ENCODE measurements at regions not wholly inside any gene's neighbourhood (a gene's known extent, or its start where the extent isn't known, plus 50 kb on each side); places are given as distances from the start of the nearest gene placed in this dataset.

- no peak overlapping the region for H3K4me3 ChIP-seq (ENCODE audit: low read length)
- H3K27ac ChIP-seq (ENCODE audit: low read length): no peak overlapping the region
- peaks cover 4% of the 10 kb centered on the region for H3K9me3 ChIP-seq (ENCODE audit: control insufficient read depth, low read depth, low read length)
- H3K4me1 ChIP-seq (ENCODE audit: control insufficient read depth, insufficient read depth, low read length): peaks cover 21% of the 10 kb centered on the region
- H3K27me3 ChIP-seq (ENCODE audit: control insufficient read depth, insufficient read depth, low read length): no peaks in the 10 kb centered on the region
- peak in 1 of 2 donors; percentile 40 for DNase-seq
- H3K36me3 ChIP-seq (ENCODE audit: control insufficient read depth, insufficient read depth, low read length): no peaks in the 10 kb centered on the region
- no CpG with 5 or more reads among the region's 7 CpGs for WGBS (ENCODE audit: insufficient coverage, low lambda C conversion rate)
Measured at GRCh38 chr7:80563561-80564327, 51.9 kb upstream of the GNAT3 start.

- H3K4me3 ChIP-seq (ENCODE audit: low read length): no peak overlapping the region
- H3K27ac ChIP-seq (ENCODE audit: low read length): no peak overlapping the region
- H3K9me3 ChIP-seq (ENCODE audit: control insufficient read depth, low read depth, low read length): peaks cover 4% of the 10 kb centered on the region
- no CpG with 5 or more reads among the region's 3 CpGs for WGBS (ENCODE audit: insufficient coverage, low lambda C conversion rate)
- H3K27me3 ChIP-seq (ENCODE audit: control insufficient read depth, insufficient read depth, low read length): no peaks in the 10 kb centered on the region
- H3K4me1 ChIP-seq (ENCODE audit: control insufficient read depth, insufficient read depth, low read length): peaks cover 21% of the 10 kb centered on the region
- H3K36me3 ChIP-seq (ENCODE audit: control insufficient read depth, insufficient read depth, low read length): no peaks in the 10 kb centered on the region
- no peak for DNase-seq
Measured at GRCh38 chr7:80565554-80565953, 53.7 kb upstream of the GNAT3 start.

GRCh38 chr7:80581486-80582260, 56.8 kb upstream of the CD36 start:
- WGBS (ENCODE audit: insufficient coverage, low lambda C conversion rate): 100% methylated on average over 4 of the region's 4 CpGs
- Histone ChIP-seq H3K27ac (ENCODE audit: low read length) (no peak overlapping the region), H3K9me3 (ENCODE audit: control insufficient read depth, low read depth, low read length) (no peaks in the 10 kb centered on the region), H3K4me1 (ENCODE audit: control insufficient read depth, insufficient read depth, low read length) (peaks cover 8% of the 10 kb centered on the region), H3K27me3 (ENCODE audit: control insufficient read depth, insufficient read depth, low read length) (no peaks in the 10 kb centered on the region), H3K36me3 (ENCODE audit: control insufficient read depth, insufficient read depth, low read length) (no peaks in the 10 kb centered on the region), H3K4me3 (ENCODE audit: low read length) (no peak overlapping the region)
- peak; percentile 46 to 49 for DNase-seq

- WGBS (ENCODE audit: insufficient coverage, low lambda C conversion rate): 100% methylated on average over 1 of the region's 2 CpGs
Measured at GRCh38 chr7:80583901-80584300, 54.5 kb upstream of the CD36 start.

GRCh38 chr7:80584778-80585177, 53.7 kb upstream of the CD36 start:
- H3K27me3 ChIP-seq (ENCODE audit: control insufficient read depth, insufficient read depth, low read length): no peaks in the 10 kb centered on the region
- peak overlapping the region; percentile 51 for H3K27ac ChIP-seq (ENCODE audit: low read length)
- H3K4me1 ChIP-seq (ENCODE audit: control insufficient read depth, insufficient read depth, low read length): peaks cover 8% of the 10 kb centered on the region
- no peaks in the 10 kb centered on the region for H3K36me3 ChIP-seq (ENCODE audit: control insufficient read depth, insufficient read depth, low read length)
- H3K9me3 ChIP-seq (ENCODE audit: control insufficient read depth, low read depth, low read length): no peaks in the 10 kb centered on the region
- DNase-seq: peak; percentile 79 to 91
- no peak overlapping the region for H3K4me3 ChIP-seq (ENCODE audit: low read length)

More at GRCh38 chr7:80583901-80584300, 54.5 kb upstream of the CD36 start:
- Histone ChIP-seq H3K4me3 (ENCODE audit: low read length) (no peak overlapping the region), H3K36me3 (ENCODE audit: control insufficient read depth, insufficient read depth, low read length) (no peaks in the 10 kb centered on the region), H3K27ac (ENCODE audit: low read length) (peak overlapping the region; percentile 45), H3K27me3 (ENCODE audit: control insufficient read depth, insufficient read depth, low read length) (no peaks in the 10 kb centered on the region), H3K4me1 (ENCODE audit: control insufficient read depth, insufficient read depth, low read length) (peaks cover 8% of the 10 kb centered on the region), H3K9me3 (ENCODE audit: control insufficient read depth, low read depth, low read length) (no peaks in the 10 kb centered on the region)
- DNase-seq: no peak

GRCh38 chr7:80587538-80587937, 50.9 kb upstream of the CD36 start:
- WGBS (ENCODE audit: insufficient coverage, low lambda C conversion rate): 60% methylated on average over 1 of the region's 1 CpG
- Histone ChIP-seq H3K4me3 (ENCODE audit: low read length) (no peak overlapping the region), H3K9me3 (ENCODE audit: control insufficient read depth, low read depth, low read length) (no peaks in the 10 kb centered on the region), H3K27me3 (ENCODE audit: control insufficient read depth, insufficient read depth, low read length) (no peaks in the 10 kb centered on the region), H3K27ac (ENCODE audit: low read length) (no peak overlapping the region), H3K4me1 (ENCODE audit: control insufficient read depth, insufficient read depth, low read length) (peaks cover 8% of the 10 kb centered on the region), H3K36me3 (ENCODE audit: control insufficient read depth, insufficient read depth, low read length) (no peaks in the 10 kb centered on the region)
- DNase-seq: no peak

- Histone ChIP-seq H3K9me3 (ENCODE audit: control insufficient read depth, low read depth, low read length) (no peaks in the 10 kb centered on the region), H3K4me1 (ENCODE audit: control insufficient read depth, insufficient read depth, low read length) (peaks cover 8% of the 10 kb centered on the region), H3K27me3 (ENCODE audit: control insufficient read depth, insufficient read depth, low read length) (no peaks in the 10 kb centered on the region), H3K36me3 (ENCODE audit: control insufficient read depth, insufficient read depth, low read length) (no peaks in the 10 kb centered on the region), H3K4me3 (ENCODE audit: low read length) (no peak overlapping the region), H3K27ac (ENCODE audit: low read length) (no peak overlapping the region)
- WGBS (ENCODE audit: insufficient coverage, low lambda C conversion rate): 100% methylated on average over 1 of the region's 3 CpGs
- DNase-seq: no peak
Measured at GRCh38 chr7:80588591-80588990, 49.9 kb upstream of the CD36 start.
